Ishikawa (cell line): ENCODE measurements at regions not wholly inside any gene's neighbourhood (a gene's known extent, or its start where the extent isn't known, plus 50 kb on each side); places are given as distances from the start of the nearest gene placed in this dataset.

Source experiments
- CEBPB ChIP-seq: IDR thresholded peaks from 2 replicates; pipeline ENCODE4 v1.6.1; 2012
- CREB1 ChIP-seq: IDR thresholded peaks from 2 replicates; pipeline ENCODE4 v1.6.1; 2012; ENCODE audit warnings: low read depth
- EP300 ChIP-seq: IDR thresholded peaks from 2 replicates; pipeline ENCODE4 v1.6.1; 2012; ENCODE audit warnings: borderline replicate concordance
- FOXM1 ChIP-seq: IDR thresholded peaks from 2 replicates; pipeline ENCODE4 v1.6.1; 2012; ENCODE audit warnings: low read depth, borderline replicate concordance
- MAX ChIP-seq: IDR thresholded peaks from 2 replicates; pipeline ENCODE4 v1.6.1; 2012
- RAD21 ChIP-seq: IDR thresholded peaks from 2 replicates; pipeline ENCODE4 v1.6.1; 2012; ENCODE audit warnings: low read depth
- REST ChIP-seq: IDR thresholded peaks from 2 replicates; pipeline ENCODE4 v1.6.1; 2012; ENCODE audit warnings: low read depth, mild to moderate bottlenecking
- TAF1 ChIP-seq: IDR thresholded peaks from 2 replicates; pipeline ENCODE4 v1.6.1; 2012; ENCODE audit warnings: low read depth, mild to moderate bottlenecking
- TCF12 ChIP-seq: IDR thresholded peaks from 2 replicates; pipeline ENCODE4 v1.6.1; 2012; ENCODE audit warnings: low read depth
- TEAD4 ChIP-seq: IDR thresholded peaks from 2 replicates; pipeline ENCODE4 v1.6.1; 2012
- USF1 ChIP-seq: IDR thresholded peaks from 2 replicates; pipeline ENCODE4 v1.6.1; 2012
- YY1 ChIP-seq: IDR thresholded peaks from 2 replicates; pipeline ENCODE4 v1.6.1; 2012; ENCODE audit warnings: low read depth

- TF ChIP-seq CREB1, result no peak
- no peak for TF ChIP-seq MAX
- TF ChIP-seq CEBPB, result no peak
- no peak for TF ChIP-seq EP300
- TF ChIP-seq REST, result no peak
- no peak for TF ChIP-seq TEAD4
- no peak for TF ChIP-seq USF1
- no peak for TF ChIP-seq RAD21
- TF ChIP-seq TCF12, result no peak
- no peak for TF ChIP-seq FOXM1
- TF ChIP-seq TAF1, result no peak
- TF ChIP-seq YY1, result no peak
Measured at GRCh38 chr12:118694128-118694775, 287.1 kb upstream of the SRRM4 start.
